Inflammatory macrophage treated with lipopolysaccharide for 1 hour (primary cell): ENCODE measurements at regions not wholly inside any gene's neighbourhood (a gene's known extent, or its start where the extent isn't known, plus 50 kb on each side); places are given as distances from the start of the nearest gene placed in this dataset.
"Not testable (repeated sequence)": the region's sequence is repeated elsewhere in the genome, so short reads cannot be mapped to it uniquely, and the experiment has no call there.

Experiments
- DNase-seq, 2 donors: peaks; one replicate each; pipeline ENCODE4 v3.0.0-alpha.2; 2020 to 2022

- no peak for DNase-seq
These were observed 464.1 kb upstream of the DIPK2B start for GRCh38 chrX:45664727-45665290.

GRCh38 chrX:45660477-45660876 is 459.8 kb upstream of the DIPK2B start:
- no peak for DNase-seq

- DNase-seq = no peak
These were observed 432.7 kb upstream of the DIPK2B start for GRCh38 chrX:45633419-45633818.

GRCh38 chrX:45632506-45632905 is 431.8 kb upstream of the DIPK2B start:
- no peak for DNase-seq

- DNase-seq = no peak
These were observed 429.4 kb upstream of the DIPK2B start for GRCh38 chrX:45630078-45630477.

GRCh38 chrX:45628041-45628440 is 427.4 kb upstream of the DIPK2B start:
- DNase-seq = no peak

- no peak for DNase-seq
These were observed 422.6 kb upstream of the DIPK2B start for GRCh38 chrX:45623266-45623665.

GRCh38 chrX:45622538-45622937 is 421.9 kb upstream of the DIPK2B start:
- DNase-seq = no peak

- DNase-seq = no peak
These were observed 421.4 kb upstream of the DIPK2B start for GRCh38 chrX:45622042-45622423.

GRCh38 chrX:45621376-45622041 is 420.8 kb upstream of the DIPK2B start:
- DNase-seq = peak in 1 of 2 donors; percentile 50

- DNase-seq = peak; percentile 0 to 14
These were observed 418.6 kb upstream of the DIPK2B start for GRCh38 chrX:45619290-45619689.

- DNase-seq = not testable (repeated sequence)
These were observed 414.9 kb upstream of the DIPK2B start for GRCh38 chrX:45615591-45615990.

GRCh38 chrX:45614853-45615252 is 414.2 kb upstream of the DIPK2B start:
- no peak for DNase-seq

- DNase-seq = no peak
These were observed 401.5 kb upstream of the DIPK2B start for GRCh38 chrX:45602151-45602550.

GRCh38 chrX:45601052-45601451 is 400.4 kb upstream of the DIPK2B start:
- no peak for DNase-seq

GRCh38 chrX:45598861-45599260 is 398.2 kb upstream of the DIPK2B start:
- no peak for DNase-seq

GRCh38 chrX:45596188-45596808 is 395.6 kb upstream of the DIPK2B start:
- DNase-seq = peak in 1 of 2 donors; percentile 3

GRCh38 chrX:45592101-45592500 is 391.4 kb upstream of the DIPK2B start:
- peak; percentile 26 to 56 for DNase-seq

GRCh38 chrX:45591650-45592049 is 391.0 kb upstream of the DIPK2B start:
- no peak for DNase-seq

GRCh38 chrX:45584717-45585116 is 384.0 kb upstream of the DIPK2B start:
- no peak for DNase-seq

GRCh38 chrX:45577361-45577760 is 376.7 kb upstream of the DIPK2B start:
- no peak for DNase-seq

GRCh38 chrX:45571453-45571852 is 370.8 kb upstream of the DIPK2B start:
- DNase-seq = no peak

- no peak for DNase-seq
These were observed 365.8 kb upstream of the DIPK2B start for GRCh38 chrX:45566456-45566855.

- DNase-seq = no peak
These were observed 356.7 kb upstream of the DIPK2B start for GRCh38 chrX:45557387-45557786.

GRCh38 chrX:45554736-45555135 is 354.1 kb upstream of the DIPK2B start:
- DNase-seq = no peak
